ENCODE measurements at regions not wholly inside any gene's neighbourhood (a gene's known extent, or its start where the extent isn't known, plus 50 kb on each side); places are given as distances from the start of the nearest gene placed in this dataset.

- 38% methylated on average over 8 of the region's 8 CpGs for WGBS
- no peaks in the 10 kb centered on the region for H3K27me3 ChIP-seq
- no peak overlapping the region for H3K4me3 ChIP-seq
- no peak overlapping the region for H3K27ac ChIP-seq (replicated peaks in 1 of 4)
- TF ChIP-seq POLR2A (IDR thresholded peaks at IDR 0.05; ENCODE audit: low read depth): no peak
- TF ChIP-seq CTCF (IDR thresholded peaks at IDR 0.05): no peak
- TF ChIP-seq EP300 (IDR thresholded peaks at IDR 0.05): no peak
- TF ChIP-seq POLR2AphosphoS5 (IDR thresholded peaks at IDR 0.05): no peak
- no peak for DNase-seq (ENCODE audit: extremely low spot score)
- intact Hi-C loops (cut with DNase I): no loop called here
- H3K4me1 ChIP-seq: no peaks in the 10 kb centered on the region
- H3K36me3 ChIP-seq: no peaks in the 10 kb centered on the region
- H3K9me3 ChIP-seq: peaks cover 0 to 5% (median under 1%) of the 10 kb centered on the region in 4 donors
Measured at GRCh38 chrX:4373791-4374190, 660.3 kb upstream of the PRKX start.

- no peaks in the 10 kb centered on the region for H3K27me3 ChIP-seq
- H3K4me3 ChIP-seq: no peak overlapping the region
- intact Hi-C loops (cut with DNase I): no loop called here
- H3K4me1 ChIP-seq: no peaks in the 10 kb centered on the region
- TF ChIP-seq POLR2A (IDR thresholded peaks at IDR 0.05; ENCODE audit: low read depth) (no peak), EP300 (IDR thresholded peaks at IDR 0.05) (no peak)
- WGBS: 90% methylated on average over 3 of the region's 3 CpGs
- no peak for DNase-seq (ENCODE audit: extremely low spot score)
- no peaks in the 10 kb centered on the region for H3K9me3 ChIP-seq
- H3K27ac ChIP-seq (replicated peaks in 1 of 4): no peak overlapping the region
- H3K36me3 ChIP-seq: no peaks in the 10 kb centered on the region
Measured at GRCh38 chrX:4358577-4358976, 645.1 kb upstream of the PRKX start.

GRCh38 chrX:4322916-4323315, 609.5 kb upstream of the PRKX start:
- no peaks in the 10 kb centered on the region for H3K4me1 ChIP-seq
- no peaks in the 10 kb centered on the region for H3K9me3 ChIP-seq
- no peaks in the 10 kb centered on the region for H3K36me3 ChIP-seq
- H3K27ac ChIP-seq (replicated peaks in 1 of 4): no peak overlapping the region
- DNase-seq (ENCODE audit: extremely low spot score): no peak
- intact Hi-C loops (cut with DNase I): no loop called here
- WGBS: 79% methylated on average over 5 of the region's 5 CpGs
- H3K27me3 ChIP-seq: no peaks in the 10 kb centered on the region
- H3K4me3 ChIP-seq: no peak overlapping the region
- no peak for TF ChIP-seq CTCF (IDR thresholded peaks at IDR 0.05)
- TF ChIP-seq POLR2A (IDR thresholded peaks at IDR 0.05; ENCODE audit: low read depth): no peak
- TF ChIP-seq EP300 (IDR thresholded peaks at IDR 0.05): no peak
- TF ChIP-seq POLR2AphosphoS5 (IDR thresholded peaks at IDR 0.05): no peak

GRCh38 chrX:4320436-4320947, 607.0 kb upstream of the PRKX start:
- H3K36me3 ChIP-seq: no peaks in the 10 kb centered on the region
- DNase-seq (ENCODE audit: extremely low spot score): no peak
- intact Hi-C loops (cut with DNase I): no loop called here
- no peaks in the 10 kb centered on the region for H3K4me1 ChIP-seq
- H3K27ac ChIP-seq (replicated peaks in 1 of 4): no peak overlapping the region
- 59% methylated on average over 9 of the region's 9 CpGs for WGBS
- no peaks in the 10 kb centered on the region for H3K27me3 ChIP-seq
- no peak overlapping the region for H3K4me3 ChIP-seq
- H3K9me3 ChIP-seq: no peaks in the 10 kb centered on the region
- TF ChIP-seq EP300 (IDR thresholded peaks at IDR 0.05): no peak
- TF ChIP-seq CTCF (IDR thresholded peaks at IDR 0.05): no peak
- TF ChIP-seq POLR2A (IDR thresholded peaks at IDR 0.05; ENCODE audit: low read depth): no peak
- no peak for TF ChIP-seq POLR2AphosphoS5 (IDR thresholded peaks at IDR 0.05)

- TF ChIP-seq POLR2A (IDR thresholded peaks at IDR 0.05; ENCODE audit: low read depth) (no peak), CTCF (IDR thresholded peaks at IDR 0.05) (no peak), EP300 (IDR thresholded peaks at IDR 0.05) (no peak), POLR2AphosphoS5 (IDR thresholded peaks at IDR 0.05) (no peak)
- H3K4me1 ChIP-seq: no peaks in the 10 kb centered on the region
- no peak overlapping the region for H3K4me3 ChIP-seq
- no peak for DNase-seq (ENCODE audit: extremely low spot score)
- intact Hi-C loops (cut with DNase I): no loop called here
- 85% methylated on average over 2 of the region's 2 CpGs for WGBS
- H3K36me3 ChIP-seq: no peaks in the 10 kb centered on the region
- H3K9me3 ChIP-seq: no peaks in the 10 kb centered on the region
- H3K27me3 ChIP-seq: no peaks in the 10 kb centered on the region
- no peak overlapping the region for H3K27ac ChIP-seq (replicated peaks in 1 of 4)
Measured at GRCh38 chrX:4315891-4316290, 602.4 kb upstream of the PRKX start.
